ENCODE measurements at regions not wholly inside any gene's neighbourhood (a gene's known extent, or its start where the extent isn't known, plus 50 kb on each side); places are given as distances from the start of the nearest gene placed in this dataset.

DNA sequence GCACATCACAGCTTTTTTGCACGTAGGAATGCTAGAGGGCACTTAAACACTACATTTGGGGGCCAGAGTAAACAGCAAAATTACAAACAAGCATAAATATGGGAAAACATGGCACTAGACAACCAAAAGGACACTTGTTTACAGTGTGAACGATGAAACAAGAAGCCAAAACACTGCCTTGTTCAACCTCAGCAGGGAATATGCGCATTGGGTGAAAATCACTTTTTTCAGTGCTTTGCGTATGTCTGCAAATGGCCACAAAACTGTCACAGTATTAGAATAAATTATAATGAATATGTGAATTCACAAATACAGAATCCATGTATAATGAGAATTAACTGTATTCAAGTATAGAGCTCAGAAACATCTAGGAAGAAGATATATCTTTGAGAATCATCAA lies 1064.0 kb upstream of the GYPC start:
- TF ChIP-seq, protein P1, sequence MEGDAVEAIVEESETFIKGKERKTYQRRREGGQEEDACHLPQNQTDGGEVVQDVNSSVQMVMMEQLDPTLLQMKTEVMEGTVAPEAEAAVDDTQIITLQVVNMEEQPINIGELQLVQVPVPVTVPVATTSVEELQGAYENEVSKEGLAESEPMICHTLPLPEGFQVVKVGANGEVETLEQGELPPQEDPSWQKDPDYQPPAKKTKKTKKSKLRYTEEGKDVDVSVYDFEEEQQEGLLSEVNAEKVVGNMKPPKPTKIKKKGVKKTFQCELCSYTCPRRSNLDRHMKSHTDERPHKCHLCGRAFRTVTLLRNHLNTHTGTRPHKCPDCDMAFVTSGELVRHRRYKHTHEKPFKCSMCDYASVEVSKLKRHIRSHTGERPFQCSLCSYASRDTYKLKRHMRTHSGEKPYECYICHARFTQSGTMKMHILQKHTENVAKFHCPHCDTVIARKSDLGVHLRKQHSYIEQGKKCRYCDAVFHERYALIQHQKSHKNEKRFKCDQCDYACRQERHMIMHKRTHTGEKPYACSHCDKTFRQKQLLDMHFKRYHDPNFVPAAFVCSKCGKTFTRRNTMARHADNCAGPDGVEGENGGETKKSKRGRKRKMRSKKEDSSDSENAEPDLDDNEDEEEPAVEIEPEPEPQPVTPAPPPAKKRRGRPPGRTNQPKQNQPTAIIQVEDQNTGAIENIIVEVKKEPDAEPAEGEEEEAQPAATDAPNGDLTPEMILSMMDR (IDR thresholded peaks at IDR 0.05; ENCODE audit: low read length) = no peak
- no peak for TF ChIP-seq EZH2 (IDR thresholded peaks at IDR 0.05; ENCODE audit: borderline replicate concordance, low read length)
- no peaks in the 10 kb centered on the region for H3K79me2 ChIP-seq (ENCODE audit: insufficient read depth, low read length)

GRCh38 chr2:125593036-125593435 lies 1062.9 kb upstream of the GYPC start:
- Histone ChIP-seq H2AFZ (ENCODE audit: low read length) (no peak overlapping the region), H3K9me3 (ENCODE audit: low read length) (no peaks in the 10 kb centered on the region), H3K9ac (ENCODE audit: low read length) (no peak overlapping the region), H3K9me2 (ENCODE audit: low read depth, low read length) (no peaks in the 10 kb centered on the region), H3F3A (ENCODE audit: insufficient read depth, low read length) (no peaks in the 10 kb centered on the region), H3K4me2 (ENCODE audit: low read length) (no peak overlapping the region), H3K27me3 (ENCODE audit: insufficient read depth, low read length) (no peaks in the 10 kb centered on the region), H3K4me1 (ENCODE audit: insufficient read depth, low read length, severe bottlenecking) (no peaks in the 10 kb centered on the region), H3K36me3 (ENCODE audit: insufficient read depth, low read length) (no peaks in the 10 kb centered on the region), H3K27ac (ENCODE audit: low read depth, low read length, poor library complexity, severe bottlenecking) (no peak overlapping the region), H3K79me2 (ENCODE audit: insufficient read depth, low read length) (no peaks in the 10 kb centered on the region), H4K20me1 (ENCODE audit: insufficient read depth, low read length) (no peaks in the 10 kb centered on the region), H3K4me3 (ENCODE audit: low read depth, low read length, poor library complexity, severe bottlenecking) (no peak overlapping the region)
- TF ChIP-seq, protein P1 (IDR thresholded peaks at IDR 0.05; ENCODE audit: low read length) = no peak
- no peak for TF ChIP-seq EZH2 (IDR thresholded peaks at IDR 0.05; ENCODE audit: borderline replicate concordance, low read length)

More for the DNA sequence above, 1064.0 kb upstream of the GYPC start:
- H2AFZ ChIP-seq (ENCODE audit: low read length) = no peak overlapping the region
- no peaks in the 10 kb centered on the region for H3K9me3 ChIP-seq (ENCODE audit: low read length)
- H3K4me3 ChIP-seq (ENCODE audit: low read depth, low read length, poor library complexity, severe bottlenecking) = no peak overlapping the region
- H3K27ac ChIP-seq (ENCODE audit: low read depth, low read length, poor library complexity, severe bottlenecking) = no peak overlapping the region
- H3K4me2 ChIP-seq (ENCODE audit: low read length) = no peak overlapping the region
- H3K27me3 ChIP-seq (ENCODE audit: insufficient read depth, low read length) = no peaks in the 10 kb centered on the region
- no peak overlapping the region for H3K9ac ChIP-seq (ENCODE audit: low read length)
- no peaks in the 10 kb centered on the region for H3K9me2 ChIP-seq (ENCODE audit: low read depth, low read length)
- H4K20me1 ChIP-seq (ENCODE audit: insufficient read depth, low read length) = no peaks in the 10 kb centered on the region
- H3K4me1 ChIP-seq (ENCODE audit: insufficient read depth, low read length, severe bottlenecking) = no peaks in the 10 kb centered on the region
- no peaks in the 10 kb centered on the region for H3F3A ChIP-seq (ENCODE audit: insufficient read depth, low read length)
- no peaks in the 10 kb centered on the region for H3K36me3 ChIP-seq (ENCODE audit: insufficient read depth, low read length)

DNA sequence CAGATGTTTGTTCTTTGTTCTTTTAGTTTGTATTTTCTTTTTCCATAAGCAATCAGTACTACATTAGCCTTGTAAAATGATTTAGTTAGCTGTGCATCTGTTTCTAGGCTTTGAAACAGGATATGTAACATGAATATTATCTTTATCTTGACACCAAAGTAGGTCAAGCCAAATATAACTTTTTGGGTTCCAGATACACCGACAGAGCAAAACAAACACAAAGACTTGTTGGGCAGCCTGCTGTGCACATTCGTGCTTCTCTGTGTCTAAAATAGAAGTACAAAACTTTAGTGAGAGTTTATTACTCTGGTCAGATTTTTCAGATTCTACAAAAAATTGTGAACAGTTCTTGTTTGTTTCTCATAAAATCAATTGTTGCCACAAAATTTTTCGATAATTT lies 1059.3 kb upstream of the GYPC start:
- Histone ChIP-seq H4K20me1 (ENCODE audit: insufficient read depth, low read length) (no peaks in the 10 kb centered on the region), H3K27me3 (ENCODE audit: insufficient read depth, low read length) (no peaks in the 10 kb centered on the region), H2AFZ (ENCODE audit: low read length) (no peak overlapping the region), H3K36me3 (ENCODE audit: insufficient read depth, low read length) (no peaks in the 10 kb centered on the region), H3K9me3 (ENCODE audit: low read length) (no peaks in the 10 kb centered on the region), H3K4me2 (ENCODE audit: low read length) (no peak overlapping the region), H3F3A (ENCODE audit: insufficient read depth, low read length) (no peaks in the 10 kb centered on the region), H3K4me1 (ENCODE audit: insufficient read depth, low read length, severe bottlenecking) (no peaks in the 10 kb centered on the region), H3K4me3 (ENCODE audit: low read depth, low read length, poor library complexity, severe bottlenecking) (no peak overlapping the region), H3K9ac (ENCODE audit: low read length) (no peak overlapping the region), H3K27ac (ENCODE audit: low read depth, low read length, poor library complexity, severe bottlenecking) (no peak overlapping the region), H3K9me2 (ENCODE audit: low read depth, low read length) (no peaks in the 10 kb centered on the region), H3K79me2 (ENCODE audit: insufficient read depth, low read length) (no peaks in the 10 kb centered on the region)
- TF ChIP-seq, protein P1 (IDR thresholded peaks at IDR 0.05; ENCODE audit: low read length) = no peak
- TF ChIP-seq EZH2 (IDR thresholded peaks at IDR 0.05; ENCODE audit: borderline replicate concordance, low read length) = no peak
